ENCODE measurements at regions not wholly inside any gene's neighbourhood (a gene's known extent, or its start where the extent isn't known, plus 50 kb on each side); places are given as distances from the start of the nearest gene placed in this dataset.
"Not testable (repeated sequence)": the region's sequence is repeated elsewhere in the genome, so short reads cannot be mapped to it uniquely, and the experiment has no call there.

GRCh38 chr18:52237551-52237950 lies 102.4 kb upstream of the DCC start:
- no peaks in the 10 kb centered on the region for H3K36me3 ChIP-seq (replicated peaks; ENCODE audit: insufficient read depth, low read length)
- no peak overlapping the region for H3K4me3 ChIP-seq (ENCODE audit: low read length)
- no peaks in the 10 kb centered on the region for H3K9me2 ChIP-seq (replicated peaks; ENCODE audit: insufficient read depth, low read length)
- no peak overlapping the region for H3K27ac ChIP-seq (ENCODE audit: low read length)
- no peak for TF ChIP-seq CTCF (IDR thresholded peaks at IDR 0.05; ENCODE audit: low read length)
- no peaks in the 10 kb centered on the region for H3K27me3 ChIP-seq (replicated peaks; ENCODE audit: insufficient read depth, low read length)
- H3K79me2 ChIP-seq (ENCODE audit: low read length) = no peaks in the 10 kb centered on the region
- H3K9ac ChIP-seq (ENCODE audit: low read length) = no peak overlapping the region
- no peaks in the 10 kb centered on the region for H4K20me1 ChIP-seq (ENCODE audit: insufficient read depth, low read length)
- no peaks in the 10 kb centered on the region for H3K4me1 ChIP-seq (ENCODE audit: low read length)
- H3K9me3 ChIP-seq (replicated peaks; ENCODE audit: insufficient read depth, low read length) = no peaks in the 10 kb centered on the region
- DNase-seq = no peak
- H3F3A ChIP-seq (ENCODE audit: insufficient read depth, low read length) = no peaks in the 10 kb centered on the region
- H3K4me2 ChIP-seq (ENCODE audit: low read depth, low read length) = no peak overlapping the region
- H2AFZ ChIP-seq (ENCODE audit: low read length) = no peak overlapping the region

- H2AFZ ChIP-seq (ENCODE audit: low read length) = no peak overlapping the region
- H3K27ac ChIP-seq (ENCODE audit: low read length) = no peak overlapping the region
- no peaks in the 10 kb centered on the region for H3K9me2 ChIP-seq (replicated peaks; ENCODE audit: insufficient read depth, low read length)
- H3K9me3 ChIP-seq (replicated peaks; ENCODE audit: insufficient read depth, low read length) = no peaks in the 10 kb centered on the region
- H4K20me1 ChIP-seq (ENCODE audit: insufficient read depth, low read length) = no peaks in the 10 kb centered on the region
- no peaks in the 10 kb centered on the region for H3K4me1 ChIP-seq (ENCODE audit: low read length)
- TF ChIP-seq EZH2phosphoT487 (IDR thresholded peaks at IDR 0.05; ENCODE audit: low read length) (no peak), EZH2 (optimal IDR thresholded peaks at IDR 0.05; ENCODE audit: low read depth, low read length) (no peak)
- no peaks in the 10 kb centered on the region for H3K27me3 ChIP-seq (replicated peaks; ENCODE audit: insufficient read depth, low read length)
- no peaks in the 10 kb centered on the region for H3K36me3 ChIP-seq (replicated peaks; ENCODE audit: insufficient read depth, low read length)
- H3K4me2 ChIP-seq (ENCODE audit: low read depth, low read length) = no peak overlapping the region
- no peak overlapping the region for H3K9ac ChIP-seq (ENCODE audit: low read length)
- no peak for DNase-seq
- H3K79me2 ChIP-seq (ENCODE audit: low read length) = no peaks in the 10 kb centered on the region
- no peak overlapping the region for H3K4me3 ChIP-seq (ENCODE audit: low read length)
- no peaks in the 10 kb centered on the region for H3F3A ChIP-seq (ENCODE audit: insufficient read depth, low read length)
These were observed 97.3 kb upstream of the DCC start for GRCh38 chr18:52242711-52243110.

GRCh38 chr18:52244658-52245057 lies 95.3 kb upstream of the DCC start:
- no peak for DNase-seq
- no peak for TF ChIP-seq CTCF (IDR thresholded peaks at IDR 0.05; ENCODE audit: low read length)
- no peak for TF ChIP-seq EZH2 (optimal IDR thresholded peaks at IDR 0.05; ENCODE audit: low read depth, low read length)
- TF ChIP-seq EZH2phosphoT487 (IDR thresholded peaks at IDR 0.05; ENCODE audit: low read length) = no peak
- Histone ChIP-seq H2AFZ (ENCODE audit: low read length) (no peak overlapping the region), H3K4me3 (ENCODE audit: low read length) (no peak overlapping the region), H3K27ac (ENCODE audit: low read length) (no peak overlapping the region), H3K9ac (ENCODE audit: low read length) (no peak overlapping the region), H3K9me3 (replicated peaks; ENCODE audit: insufficient read depth, low read length) (no peaks in the 10 kb centered on the region), H3K27me3 (replicated peaks; ENCODE audit: insufficient read depth, low read length) (no peaks in the 10 kb centered on the region), H3F3A (ENCODE audit: insufficient read depth, low read length) (no peaks in the 10 kb centered on the region), H3K9me2 (replicated peaks; ENCODE audit: insufficient read depth, low read length) (no peaks in the 10 kb centered on the region), H3K4me2 (ENCODE audit: low read depth, low read length) (no peak overlapping the region), H3K79me2 (ENCODE audit: low read length) (no peaks in the 10 kb centered on the region), H3K36me3 (replicated peaks; ENCODE audit: insufficient read depth, low read length) (no peaks in the 10 kb centered on the region), H4K20me1 (ENCODE audit: insufficient read depth, low read length) (no peaks in the 10 kb centered on the region), H3K4me1 (ENCODE audit: low read length) (no peaks in the 10 kb centered on the region)

GRCh38 chr18:52254367-52254766 lies 85.6 kb upstream of the DCC start:
- no peak overlapping the region for H2AFZ ChIP-seq (ENCODE audit: low read length)
- no peak overlapping the region for H3K4me3 ChIP-seq (ENCODE audit: low read length)
- DNase-seq = no peak
- no peaks in the 10 kb centered on the region for H3K36me3 ChIP-seq (replicated peaks; ENCODE audit: insufficient read depth, low read length)
- no peaks in the 10 kb centered on the region for H4K20me1 ChIP-seq (ENCODE audit: insufficient read depth, low read length)
- no peaks in the 10 kb centered on the region for H3F3A ChIP-seq (ENCODE audit: insufficient read depth, low read length)
- no peaks in the 10 kb centered on the region for H3K9me2 ChIP-seq (replicated peaks; ENCODE audit: insufficient read depth, low read length)
- no peak overlapping the region for H3K27ac ChIP-seq (ENCODE audit: low read length)
- no peaks in the 10 kb centered on the region for H3K27me3 ChIP-seq (replicated peaks; ENCODE audit: insufficient read depth, low read length)
- no peaks in the 10 kb centered on the region for H3K79me2 ChIP-seq (ENCODE audit: low read length)
- H3K9ac ChIP-seq (ENCODE audit: low read length) = no peak overlapping the region
- no peak overlapping the region for H3K4me2 ChIP-seq (ENCODE audit: low read depth, low read length)
- no peak for TF ChIP-seq CTCF (IDR thresholded peaks at IDR 0.05; ENCODE audit: low read length)
- peaks cover 6% of the 10 kb centered on the region; the same call in 1 of the 2 replicates for H3K4me1 ChIP-seq (ENCODE audit: low read length)
- H3K9me3 ChIP-seq (replicated peaks; ENCODE audit: insufficient read depth, low read length) = no peaks in the 10 kb centered on the region

GRCh38 chr18:52257417-52257816 lies 82.6 kb upstream of the DCC start:
- H3K4me1 ChIP-seq (ENCODE audit: low read length); H3K27ac ChIP-seq (ENCODE audit: low read length); H3K79me2 ChIP-seq (ENCODE audit: low read length); H3K4me2 ChIP-seq (ENCODE audit: low read depth, low read length); DNase-seq; H3K9me3 ChIP-seq (replicated peaks; ENCODE audit: insufficient read depth, low read length); H3K9me2 ChIP-seq (replicated peaks; ENCODE audit: insufficient read depth, low read length); H3F3A ChIP-seq (ENCODE audit: insufficient read depth, low read length); H3K36me3 ChIP-seq (replicated peaks; ENCODE audit: insufficient read depth, low read length); H4K20me1 ChIP-seq (ENCODE audit: insufficient read depth, low read length); H2AFZ ChIP-seq (ENCODE audit: low read length); H3K27me3 ChIP-seq (replicated peaks; ENCODE audit: insufficient read depth, low read length); H3K4me3 ChIP-seq (ENCODE audit: low read length); H3K9ac ChIP-seq (ENCODE audit: low read length): not testable (repeated sequence)
